OCI-LY7 (cell line): ENCODE measurements at regions not wholly inside any gene's neighbourhood (a gene's known extent, or its start where the extent isn't known, plus 50 kb on each side); places are given as distances from the start of the nearest gene placed in this dataset.

Experiments used
- BruUV-seq: library from RNA; stranded (reverse); fragments of 400-500 nt; replicated peaks from 2 replicates; lab custom pipeline; 2021; lab: Mats Ljungman, UMichigan
- CTCF ChIA-PET: fragments of 300-600 bp; sonication (Branson Sonifier 250); formaldehyde crosslinking; loops from one replicate; lab custom pipeline; 2022; ENCODE audit warnings: antibody characterized with exemption; ENCODE audit not compliant: unreplicated experiment; lab: Charles Lee
- POLR2A ChIA-PET: fragments of 300-600 bp; sonication (Branson Sonifier 250); formaldehyde crosslinking; loops from one replicate; lab custom pipeline; 2022; ENCODE audit warnings: antibody characterized with exemption; lab: Charles Lee
- DNase-seq: peaks from one replicate; pipeline ENCODE4 v3.0.0-alpha.2; 2015; ENCODE audit warnings: low spot score
- H2AFZ ChIP-seq: fragments of 200-600 bp; sonication (generic), shearing (Covaris generic); 2 replicates; pipeline ENCODE4 v1.6.1; 2014; ENCODE audit warnings: mild to moderate bottlenecking, antibody characterized with exemption, low read length, moderate library complexity
- H3K27ac ChIP-seq: fragments of 200-600 bp; sonication (generic); 2 replicates; pipeline ENCODE4 v1.5.1; 2014; ENCODE audit warnings: mixed run types, low read depth, mild to moderate bottlenecking, moderate library complexity, low read length, inconsistent platforms; ENCODE audit not compliant: poor library complexity, severe bottlenecking
- H3K36me3 ChIP-seq: fragments of 200-600 bp; sonication (generic); 2 replicates; pipeline ENCODE4 v1.6.1; 2014; ENCODE audit warnings: mild to moderate bottlenecking, antibody characterized with exemption, low read length, moderate library complexity, mixed read lengths; ENCODE audit not compliant: insufficient read depth
- H3K4me1 ChIP-seq: fragments of 200-600 bp; sonication (generic); 2 replicates; pipeline ENCODE4 v1.5.1; 2014; ENCODE audit warnings: mild to moderate bottlenecking, low read length; ENCODE audit not compliant: insufficient read depth, poor library complexity, severe bottlenecking
- H3K4me2 ChIP-seq: fragments of 200-600 bp; sonication (generic); 2 replicates; pipeline ENCODE4 v1.6.1; 2014; ENCODE audit warnings: mild to moderate bottlenecking, low read length
- H3K4me3 ChIP-seq: fragments of 200-600 bp; sonication (generic); 2 replicates; pipeline ENCODE4 v1.5.1; 2014; ENCODE audit warnings: mild to moderate bottlenecking, low read depth, low read length; ENCODE audit not compliant: poor library complexity, severe bottlenecking
- H3K79me2 ChIP-seq: fragments of 200-600 bp; sonication (generic); 2 replicates; pipeline ENCODE4 v1.6.1; 2016; ENCODE audit warnings: low read depth, mild to moderate bottlenecking, low read length, moderate library complexity, mixed read lengths; ENCODE audit not compliant: insufficient read depth
- H3K9me2 ChIP-seq: fragments of 200-600 bp; sonication (generic); 2 replicates; pipeline ENCODE4 v1.6.1; 2016; ENCODE audit warnings: mild to moderate bottlenecking, low read length, mixed read lengths; ENCODE audit not compliant: insufficient read depth
- H3K9me3 ChIP-seq: fragments of 200-600 bp; sonication (generic); 2 replicates; pipeline ENCODE4 v1.6.1; 2014; ENCODE audit warnings: mild to moderate bottlenecking, mixed run types, low read length, mixed read lengths
- H4K20me1 ChIP-seq: fragments of 200-600 bp; sonication (generic); 2 replicates; pipeline ENCODE4 v1.6.1; 2014; ENCODE audit warnings: mild to moderate bottlenecking, antibody characterized with exemption, low read length, moderate library complexity, mixed read lengths; ENCODE audit not compliant: insufficient read depth
- CTCF ChIP-seq: fragments of 200-600 bp; sonication (generic); conservative IDR thresholded peaks from 2 replicates; pipeline ENCODE4 v1.5.1; 2014; ENCODE audit warnings: mild to moderate bottlenecking, antibody characterized with exemption, low read length, moderate library complexity, mixed read lengths
- EZH2phosphoT487 ChIP-seq: fragments of 200-600 bp; sonication (generic); IDR thresholded peaks from 2 replicates; pipeline ENCODE4 v1.6.1; 2018; ENCODE audit warnings: low read depth, borderline replicate concordance, mild to moderate bottlenecking, mixed run types, antibody characterized with exemption, low read length, moderate library complexity, mixed read lengths
- intact Hi-C: fragments of 100-400 bp; cut with micrococcal nuclease; formaldehyde crosslinking; loops from one replicate; pipeline ENCODE4 v1.10.0; 2022; ENCODE audit not compliant: unreplicated experiment

GRCh38 chr6:91761621-91762020 lies 1174.7 kb upstream of the MAP3K7 start:
- no peaks in the 10 kb centered on the region for H3K9me2 ChIP-seq
- H2AFZ ChIP-seq, result no peak overlapping the region
- H3K4me2 ChIP-seq, result no peak overlapping the region
- H3K36me3 ChIP-seq, result no peaks in the 10 kb centered on the region
- CTCF ChIA-PET, result no interaction called here
- no peaks in the 10 kb centered on the region for H3K79me2 ChIP-seq
- DNase-seq, result no peak
- BruUV-seq, result no TSS peak
- no peak overlapping the region for H3K4me3 ChIP-seq
- no peak overlapping the region for H3K27ac ChIP-seq
- POLR2A ChIA-PET, result no interaction called here
- H3K9me3 ChIP-seq, result no peaks in the 10 kb centered on the region
- no peaks in the 10 kb centered on the region for H3K4me1 ChIP-seq
- intact Hi-C loops, result no loop called here
- no peaks in the 10 kb centered on the region for H4K20me1 ChIP-seq
- no peak for TF ChIP-seq EZH2phosphoT487
- TF ChIP-seq CTCF, result no peak

GRCh38 chr6:91754691-91755090 lies 1167.8 kb upstream of the MAP3K7 start:
- intact Hi-C loops, result no loop called here
- POLR2A ChIA-PET, result no interaction called here
- CTCF ChIA-PET, result no interaction called here

GRCh38 chr6:91751526-91751925 lies 1164.7 kb upstream of the MAP3K7 start:
- Histone ChIP-seq H3K4me1 (no peaks in the 10 kb centered on the region), H4K20me1 (no peaks in the 10 kb centered on the region), H3K27ac (no peak overlapping the region), H2AFZ (no peak overlapping the region), H3K9me3 (no peaks in the 10 kb centered on the region), H3K79me2 (no peaks in the 10 kb centered on the region), H3K4me2 (no peak overlapping the region), H3K36me3 (no peaks in the 10 kb centered on the region), H3K4me3 (no peak overlapping the region), H3K9me2 (no peaks in the 10 kb centered on the region)
- BruUV-seq, result no TSS peak
- intact Hi-C loops, result no loop called here
- ChIA-PET CTCF (no interaction called here), POLR2A (no interaction called here)
- no peak for DNase-seq
- TF ChIP-seq EZH2phosphoT487 (no peak), CTCF (no peak)

More at GRCh38 chr6:91754691-91755090, 1167.8 kb upstream of the MAP3K7 start:
- Histone ChIP-seq H3K79me2 (no peaks in the 10 kb centered on the region), H3K27ac (no peak overlapping the region), H3K4me1 (no peaks in the 10 kb centered on the region), H2AFZ (no peak overlapping the region), H3K36me3 (no peaks in the 10 kb centered on the region), H4K20me1 (no peaks in the 10 kb centered on the region), H3K9me2 (no peaks in the 10 kb centered on the region), H3K4me2 (no peak overlapping the region), H3K9me3 (no peaks in the 10 kb centered on the region), H3K4me3 (no peak overlapping the region)
- no peak for DNase-seq
- no TSS peak for BruUV-seq
- TF ChIP-seq CTCF, result no peak
- TF ChIP-seq EZH2phosphoT487, result no peak
